SK-N-SH (cell line): ENCODE measurements at regions not wholly inside any gene's neighbourhood (a gene's known extent, or its start where the extent isn't known, plus 50 kb on each side); places are given as distances from the start of the nearest gene placed in this dataset.

ENCODE experiments used
- CTCF ChIA-PET: fragments of 300-600, 350-600 bp; formaldehyde crosslinking; extraction: SDS; loops from one replicate; lab custom pipeline; 2021; lab: Yijun Ruan, JAX
- POLR2A ChIA-PET: fragments of 350-600 bp; sonication (Branson Sonifier 250); formaldehyde crosslinking; extraction: SDS; loops from one replicate; lab custom pipeline; 2020; ENCODE audit warnings: antibody characterized with exemption, inconsistent platforms; lab: Yijun Ruan, JAX
- DNase-seq: peaks from one replicate; pipeline ENCODE4 v3.0.0; 2012
- H2AFZ ChIP-seq: fragments of 200-600 bp; sonication (generic); 2 replicates; pipeline ENCODE4 v1.8.1; 2016; ENCODE audit warnings: antibody characterized with exemption, mild to moderate bottlenecking, low read depth
- H3F3A ChIP-seq: fragments of 200-600 bp; sonication (generic); replicated peaks from 2 replicates; pipeline ENCODE3; 2016; ENCODE audit warnings: antibody characterized with exemption, mild to moderate bottlenecking; ENCODE audit not compliant: insufficient read depth
- H3K27ac ChIP-seq, 2 experiments: fragments of 200-500 bp in 1 of 2; fragments of 200-600 bp in 1 of 2; sonication (Bioruptor generic) in 1 of 2; sonication (generic), shearing (Covaris generic) in 1 of 2; 2 replicates each; pipeline versions ENCODE4 v1.5.1 to v1.6.1; 2014 to 2016; ENCODE audit warnings: low read depth in 2 of 2, inconsistent platforms in 1 of 2, low read length in 1 of 2, mild to moderate bottlenecking in 1 of 2, mixed read lengths in 1 of 2
- H3K27me3 ChIP-seq: fragments of 200-600 bp; sonication (generic), shearing (Covaris generic); 2 replicates; pipeline ENCODE4 v1.6.1; 2016; ENCODE audit warnings: mixed run types; ENCODE audit not compliant: insufficient read depth
- H3K36me3 ChIP-seq, 2 experiments: fragments of 200-500 bp in 1 of 2; fragments of 200-600 bp in 1 of 2; sonication (Bioruptor generic) in 1 of 2; sonication (generic) in 1 of 2; replicated peaks in 1 of 2; 2 replicates each; pipeline versions ENCODE3 to v1.5.1; 2014 to 2016; ENCODE audit warnings: low read length in 1 of 2, mild to moderate bottlenecking in 1 of 2; ENCODE audit not compliant: insufficient read depth in 2 of 2, control insufficient read depth in 1 of 2
- H3K4me1 ChIP-seq, 2 experiments: fragments of 200-500 bp in 1 of 2; fragments of 200-600 bp in 1 of 2; sonication (Bioruptor generic) in 1 of 2; sonication (generic), shearing (Covaris generic) in 1 of 2; 2 replicates each; pipeline versions ENCODE4 v1.5.1 to v1.6.1; 2014 to 2016; ENCODE audit warnings: low read depth in 1 of 2, low read length in 1 of 2, mixed run types in 1 of 2; ENCODE audit not compliant: insufficient read depth in 2 of 2, control insufficient read depth in 1 of 2
- H3K4me2 ChIP-seq: fragments of 200-600 bp; sonication (generic), shearing (Covaris generic); 2 replicates; pipeline ENCODE4 v1.6.1; 2017; ENCODE audit warnings: mixed run types
- H3K4me3 ChIP-seq, 2 experiments: fragments of 200-500 bp in 1 of 2; fragments of 200-600 bp in 1 of 2; sonication (Bioruptor generic) in 1 of 2; sonication (generic), shearing (Covaris generic) in 1 of 2; 2 replicates each; pipeline versions ENCODE4 v1.5.1 to v1.8.1; 2014 to 2016; ENCODE audit warnings: low read depth in 2 of 2, inconsistent platforms in 1 of 2, low read length in 1 of 2, mild to moderate bottlenecking in 1 of 2, mixed read lengths in 1 of 2, moderate library complexity in 1 of 2
- H3K79me2 ChIP-seq: fragments of 200-600 bp; sonication (generic); 2 replicates; pipeline ENCODE4 v1.8.1; 2017; ENCODE audit warnings: mild to moderate bottlenecking; ENCODE audit not compliant: insufficient read depth
- H3K9ac ChIP-seq: fragments of 200-600 bp; sonication (generic); 2 replicates; pipeline ENCODE4 v1.6.1; 2017; ENCODE audit warnings: mixed run types
- H3K9me2 ChIP-seq: fragments of 200-600 bp; sonication (generic); 2 replicates; pipeline ENCODE4 v1.6.1; 2017; ENCODE audit warnings: mixed run types
- H3K9me3 ChIP-seq: fragments of 200-600 bp; sonication (generic); 2 replicates; pipeline ENCODE4 v1.6.1; 2017; ENCODE audit warnings: mixed run types, mild to moderate bottlenecking, moderate library complexity
- H4K20me1 ChIP-seq: fragments of 200-600 bp; sonication (generic); 2 replicates; pipeline ENCODE4 v1.6.1; 2017; ENCODE audit warnings: mild to moderate bottlenecking, mixed run types; ENCODE audit not compliant: insufficient read depth
- CHD2 ChIP-seq: fragments of 150-350 bp; IDR thresholded peaks from 2 replicates; pipeline ENCODE4 v1.6.1; 2018; ENCODE audit warnings: low read length; ENCODE audit not compliant: partially characterized antibody
- EP300 ChIP-seq, 2 experiments: IDR thresholded peaks; 2 replicates each; pipeline versions ENCODE4 v1.4.0 to v1.6.1; 2012; ENCODE audit warnings: borderline replicate concordance in 1 of 2, low read depth in 1 of 2, low read length in 1 of 2
- EZH2phosphoT487 ChIP-seq: fragments of 200-600 bp; sonication (generic); IDR thresholded peaks from 2 replicates; pipeline ENCODE4 v1.6.1; 2017; ENCODE audit warnings: low read depth, mixed run types, mild to moderate bottlenecking, antibody characterized with exemption, moderate library complexity, borderline replicate concordance
- FOSL2 ChIP-seq: IDR thresholded peaks from 2 replicates; pipeline ENCODE4 v1.4.0; 2012; ENCODE audit warnings: low read depth, mild to moderate bottlenecking, moderate library complexity, borderline replicate concordance
- GATA2 ChIP-seq: sonication (generic); formaldehyde crosslinking; IDR thresholded peaks from 2 replicates; pipeline ENCODE4 v1.5.0; 2020; ENCODE audit warnings: mild to moderate bottlenecking, missing genetic modification reagents
- JUND ChIP-seq: IDR thresholded peaks from 2 replicates; pipeline ENCODE4 v1.4.0; 2012
- MEF2A ChIP-seq: IDR thresholded peaks from 2 replicates; pipeline ENCODE4 v1.4.0; 2012; ENCODE audit warnings: low read depth, borderline replicate concordance
- MXI1 ChIP-seq: IDR thresholded peaks from 2 replicates; pipeline ENCODE4 v1.6.1; 2012; ENCODE audit warnings: mild to moderate bottlenecking, low read depth, low read length, improper control_type of control experiment
- NRF1 ChIP-seq: IDR thresholded peaks from 2 replicates; pipeline ENCODE4 v1.6.1; 2012; ENCODE audit warnings: low read depth, mild to moderate bottlenecking, low read length
- RCOR1 ChIP-seq: fragments of 150-350 bp; IDR thresholded peaks from 2 replicates; pipeline ENCODE4 v1.6.1; 2017; ENCODE audit warnings: antibody characterized with exemption, low read length
- RFX5 ChIP-seq: IDR thresholded peaks from 2 replicates; pipeline ENCODE4 v1.6.1; 2012; ENCODE audit warnings: mild to moderate bottlenecking, improper control_type of control experiment, low read length
- RXRA ChIP-seq: IDR thresholded peaks from 2 replicates; pipeline ENCODE4 v1.4.0; 2012; ENCODE audit warnings: low read depth, mild to moderate bottlenecking, borderline replicate concordance
- SMC3 ChIP-seq: IDR thresholded peaks from 2 replicates; pipeline ENCODE4 v1.6.1; 2012; ENCODE audit warnings: low read depth, low read length, improper control_type of control experiment
- TCF12 ChIP-seq: IDR thresholded peaks from 2 replicates; pipeline ENCODE4 v1.4.0; 2012
- TEAD4 ChIP-seq: IDR thresholded peaks from 2 replicates; pipeline ENCODE4 v1.4.0; 2012; ENCODE audit warnings: mild to moderate bottlenecking, borderline replicate concordance; ENCODE audit not compliant: insufficient read depth
- USF2 ChIP-seq: fragments of 150-350 bp; IDR thresholded peaks from 2 replicates; pipeline ENCODE4 v1.6.1; 2017; ENCODE audit warnings: antibody characterized with exemption, low read length, low read depth, borderline replicate concordance
- YY1 ChIP-seq: IDR thresholded peaks from 2 replicates; pipeline ENCODE4 v1.4.0; 2012; ENCODE audit warnings: low read depth, mild to moderate bottlenecking
- ZBTB33 ChIP-seq: IDR thresholded peaks from 2 replicates; pipeline ENCODE4 v1.4.0; 2012; ENCODE audit warnings: low read depth, borderline replicate concordance
- WGBS: methylation state at CpG from one replicate; pipeline ENCODE4 v1.1.6; 2017; ENCODE audit warnings: low lambda C conversion rate; 5-methylcytosine and 5-hydroxymethylcytosine counted together
- TF ChIP-seq, protein P1 (sequence below): fragments of 200-600 bp; sonication (generic); IDR thresholded peaks from 2 replicates; pipeline ENCODE4 v1.6.1; 2017; ENCODE audit warnings: antibody characterized with exemption, mild to moderate bottlenecking, moderate library complexity

DNA sequence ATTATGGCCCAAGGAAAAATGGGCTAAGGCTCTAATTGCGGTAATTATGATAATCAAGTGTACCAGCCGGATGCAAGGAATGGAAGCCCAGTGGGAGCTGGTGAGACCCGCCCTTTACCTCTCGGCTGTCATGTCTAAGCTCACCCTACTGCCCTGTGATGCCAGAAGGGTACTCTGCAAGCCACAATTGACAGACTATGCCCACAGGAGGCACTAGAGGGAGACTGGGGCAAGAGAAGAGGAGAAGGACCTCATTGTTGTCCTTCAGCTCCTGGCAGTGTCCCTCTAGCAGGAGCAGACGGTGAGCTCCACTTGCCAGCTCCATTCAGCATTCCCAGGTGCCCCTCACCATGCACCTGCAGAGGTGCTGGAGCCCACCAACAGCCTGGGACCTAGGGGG, 141.8 kb downstream of the SMIM20 start:
- Histone ChIP-seq H3F3A (no peaks in the 10 kb centered on the region), H3K36me3 (no peaks in the 10 kb centered on the region), H4K20me1 (no peaks in the 10 kb centered on the region), H3K9ac (no peak overlapping the region), H3K9me3 (no peaks in the 10 kb centered on the region), H3K27me3 (no peaks in the 10 kb centered on the region; the same call in 1 of the 2 replicates), H2AFZ (no peak overlapping the region), H3K4me3 (no peak overlapping the region), H3K79me2 (no peaks in the 10 kb centered on the region), H3K4me1 (peaks cover 0 to 8% of the 10 kb centered on the region in 2 experiments; a peak in 1 of 4 replicates), H3K27ac (no peak overlapping the region), H3K4me2 (no peak overlapping the region), H3K9me2 (no peaks in the 10 kb centered on the region)
- DNase-seq, result no peak
- ChIA-PET POLR2A (no interaction called here), CTCF (interaction anchor here (1.0 to 1.4 kb wide), 5 partner anchors 11 to 353 kb away, joined by 3 to 6 read pairs (median 4); no protein-coding TSS in a partner anchor)
- 72% methylated on average over 5 of the region's 5 CpGs for WGBS
- TF ChIP-seq, protein P1, sequence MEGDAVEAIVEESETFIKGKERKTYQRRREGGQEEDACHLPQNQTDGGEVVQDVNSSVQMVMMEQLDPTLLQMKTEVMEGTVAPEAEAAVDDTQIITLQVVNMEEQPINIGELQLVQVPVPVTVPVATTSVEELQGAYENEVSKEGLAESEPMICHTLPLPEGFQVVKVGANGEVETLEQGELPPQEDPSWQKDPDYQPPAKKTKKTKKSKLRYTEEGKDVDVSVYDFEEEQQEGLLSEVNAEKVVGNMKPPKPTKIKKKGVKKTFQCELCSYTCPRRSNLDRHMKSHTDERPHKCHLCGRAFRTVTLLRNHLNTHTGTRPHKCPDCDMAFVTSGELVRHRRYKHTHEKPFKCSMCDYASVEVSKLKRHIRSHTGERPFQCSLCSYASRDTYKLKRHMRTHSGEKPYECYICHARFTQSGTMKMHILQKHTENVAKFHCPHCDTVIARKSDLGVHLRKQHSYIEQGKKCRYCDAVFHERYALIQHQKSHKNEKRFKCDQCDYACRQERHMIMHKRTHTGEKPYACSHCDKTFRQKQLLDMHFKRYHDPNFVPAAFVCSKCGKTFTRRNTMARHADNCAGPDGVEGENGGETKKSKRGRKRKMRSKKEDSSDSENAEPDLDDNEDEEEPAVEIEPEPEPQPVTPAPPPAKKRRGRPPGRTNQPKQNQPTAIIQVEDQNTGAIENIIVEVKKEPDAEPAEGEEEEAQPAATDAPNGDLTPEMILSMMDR, result no peak
- TF ChIP-seq SMC3, result no peak
- no peak for TF ChIP-seq FOSL2
- TF ChIP-seq EP300 (IDR thresholded peaks at IDR 0.05; ENCODE audit: borderline replicate concordance in 1 of 2, low read depth in 1 of 2, low read length in 1 of 2), result no peak
- no peak for TF ChIP-seq USF2
- no peak for TF ChIP-seq TCF12
- no peak for TF ChIP-seq CHD2
- TF ChIP-seq GATA2 (CRISPR knock-in tag), result no peak
- no peak for TF ChIP-seq MEF2A
- TF ChIP-seq NRF1, result no peak
- TF ChIP-seq MXI1, result no peak
- TF ChIP-seq TEAD4, result no peak
- no peak for TF ChIP-seq RCOR1

DNA sequence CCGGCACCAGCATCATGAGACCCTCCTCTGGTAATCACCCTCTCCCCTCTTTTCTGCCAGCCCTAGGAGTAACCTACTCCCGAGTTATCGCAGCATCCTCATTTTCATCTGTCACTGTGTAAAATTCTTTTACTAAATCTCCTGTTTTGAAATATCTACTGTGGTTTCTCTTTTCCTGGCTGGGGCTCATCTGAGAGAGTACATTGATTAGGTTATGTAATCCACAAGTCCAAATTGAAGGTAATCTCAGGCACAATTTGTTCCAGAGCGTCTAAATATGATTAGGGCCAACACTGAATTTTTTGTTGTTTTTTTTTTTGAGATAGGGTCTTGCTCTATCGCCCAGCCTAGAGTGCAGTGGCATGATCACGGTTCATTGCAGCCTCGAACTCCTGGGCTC, 142.4 kb downstream of the SMIM20 start:
- H3K9me2 ChIP-seq, result no peaks in the 10 kb centered on the region
- H2AFZ ChIP-seq, result no peak overlapping the region
- H4K20me1 ChIP-seq, result no peaks in the 10 kb centered on the region
- 76% methylated on average over 7 of the region's 7 CpGs for WGBS
- ChIA-PET POLR2A (no interaction called here), CTCF (interaction anchor here (1.2 to 1.4 kb wide), 3 partner anchors 11 to 105 kb away, joined by 3 to 4 read pairs (median 4); no protein-coding TSS in a partner anchor)
- H3K36me3 ChIP-seq, result no peaks in the 10 kb centered on the region
- H3K4me3 ChIP-seq, result no peak overlapping the region
- no peaks in the 10 kb centered on the region; the same call in 1 of the 2 replicates for H3K27me3 ChIP-seq
- no peak for DNase-seq
- no peak overlapping the region for H3K27ac ChIP-seq
- no peak overlapping the region for H3K9ac ChIP-seq
- no peaks in the 10 kb centered on the region for H3K9me3 ChIP-seq
- H3K4me2 ChIP-seq, result no peak overlapping the region
- H3F3A ChIP-seq, result no peaks in the 10 kb centered on the region
- H3K4me1 ChIP-seq, result peaks cover 0 to 5% of the 10 kb centered on the region in 2 experiments; a peak in 1 of 4 replicates
- H3K79me2 ChIP-seq, result no peaks in the 10 kb centered on the region
- TF ChIP-seq YY1 (no peak), RXRA (no peak), RFX5 (no peak), JUND (no peak), EZH2phosphoT487 (no peak), ZBTB33 (no peak), MXI1 (no peak)
- TF ChIP-seq, protein P1, result no peak
